ENCODE measurements at regions not wholly inside any gene's neighbourhood (a gene's known extent, or its start where the extent isn't known, plus 50 kb on each side); places are given as distances from the start of the nearest gene placed in this dataset.

- no peak for DNase-seq (ENCODE audit: low read depth, low spot score)
- H3K4me3 ChIP-seq (ENCODE audit: low read depth, low read length), result no peak overlapping the region
- in situ Hi-C loops (cut with HindIII; ENCODE audit: low sequenced_read_pairs), result no loop called here
- TF ChIP-seq, protein P1, sequence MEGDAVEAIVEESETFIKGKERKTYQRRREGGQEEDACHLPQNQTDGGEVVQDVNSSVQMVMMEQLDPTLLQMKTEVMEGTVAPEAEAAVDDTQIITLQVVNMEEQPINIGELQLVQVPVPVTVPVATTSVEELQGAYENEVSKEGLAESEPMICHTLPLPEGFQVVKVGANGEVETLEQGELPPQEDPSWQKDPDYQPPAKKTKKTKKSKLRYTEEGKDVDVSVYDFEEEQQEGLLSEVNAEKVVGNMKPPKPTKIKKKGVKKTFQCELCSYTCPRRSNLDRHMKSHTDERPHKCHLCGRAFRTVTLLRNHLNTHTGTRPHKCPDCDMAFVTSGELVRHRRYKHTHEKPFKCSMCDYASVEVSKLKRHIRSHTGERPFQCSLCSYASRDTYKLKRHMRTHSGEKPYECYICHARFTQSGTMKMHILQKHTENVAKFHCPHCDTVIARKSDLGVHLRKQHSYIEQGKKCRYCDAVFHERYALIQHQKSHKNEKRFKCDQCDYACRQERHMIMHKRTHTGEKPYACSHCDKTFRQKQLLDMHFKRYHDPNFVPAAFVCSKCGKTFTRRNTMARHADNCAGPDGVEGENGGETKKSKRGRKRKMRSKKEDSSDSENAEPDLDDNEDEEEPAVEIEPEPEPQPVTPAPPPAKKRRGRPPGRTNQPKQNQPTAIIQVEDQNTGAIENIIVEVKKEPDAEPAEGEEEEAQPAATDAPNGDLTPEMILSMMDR (IDR thresholded peaks at IDR 0.05; ENCODE audit: low read depth, low read length), result no peak
Observed at GRCh38 chr6:47360388-47360787, 50.7 kb upstream of the TNFRSF21 start.

- H3K4me3 ChIP-seq (ENCODE audit: low read depth, low read length), result no peak overlapping the region
- in situ Hi-C loops (cut with HindIII; ENCODE audit: low sequenced_read_pairs), result no loop called here
- TF ChIP-seq, protein P1 (IDR thresholded peaks at IDR 0.05; ENCODE audit: low read depth, low read length), result no peak
- no peak for DNase-seq (ENCODE audit: low read depth, low spot score)
Observed at GRCh38 chr6:47362857-47363461, 53.3 kb upstream of the TNFRSF21 start.

- no peak for DNase-seq (ENCODE audit: low read depth, low spot score)
- TF ChIP-seq, protein P1 (IDR thresholded peaks at IDR 0.05; ENCODE audit: low read depth, low read length), result no peak
- in situ Hi-C loops (cut with HindIII; ENCODE audit: low sequenced_read_pairs), result no loop called here
- H3K4me3 ChIP-seq (ENCODE audit: low read depth, low read length), result no peak overlapping the region
Observed at GRCh38 chr6:47363736-47364135, 54.0 kb upstream of the TNFRSF21 start.

- no peak for DNase-seq (ENCODE audit: low read depth, low spot score)
- in situ Hi-C loops (cut with HindIII; ENCODE audit: low sequenced_read_pairs), result no loop called here
- no peak overlapping the region for H3K4me3 ChIP-seq (ENCODE audit: low read depth, low read length)
- TF ChIP-seq, protein P1 (IDR thresholded peaks at IDR 0.05; ENCODE audit: low read depth, low read length), result no peak
Observed at GRCh38 chr6:47366335-47366890, 56.7 kb upstream of the TNFRSF21 start.

- H3K4me3 ChIP-seq (ENCODE audit: low read depth, low read length), result no peak overlapping the region
- in situ Hi-C loops (cut with HindIII; ENCODE audit: low sequenced_read_pairs), result no loop called here
- TF ChIP-seq, protein P1 (IDR thresholded peaks at IDR 0.05; ENCODE audit: low read depth, low read length), result no peak
- no peak for DNase-seq (ENCODE audit: low read depth, low spot score)
Observed at GRCh38 chr6:47371139-47371869, 61.6 kb upstream of the TNFRSF21 start.

DNA sequence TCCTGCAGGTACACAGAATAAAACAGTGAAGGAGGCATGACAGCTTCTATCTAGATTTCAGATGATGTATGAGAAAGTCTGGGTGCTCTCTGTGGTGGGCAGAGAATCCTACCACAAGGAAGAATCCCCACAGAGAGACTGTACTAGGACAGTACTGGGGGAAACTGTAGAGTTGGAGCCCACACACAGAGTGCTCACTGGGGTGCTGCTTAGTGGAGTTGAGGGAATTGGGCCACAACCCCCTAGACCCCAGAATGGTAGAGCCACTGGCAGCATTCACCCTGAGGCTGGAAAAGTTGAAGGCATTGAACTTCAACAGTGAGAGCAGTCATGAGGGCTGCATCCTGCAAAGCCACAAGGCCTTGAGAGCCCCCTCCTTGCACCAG lies 62.2 kb upstream of the TNFRSF21 start:
- in situ Hi-C loops (cut with HindIII; ENCODE audit: low sequenced_read_pairs), result no loop called here
- no peak for DNase-seq (ENCODE audit: low read depth, low spot score)
- TF ChIP-seq, protein P1 (IDR thresholded peaks at IDR 0.05; ENCODE audit: low read depth, low read length), result no peak
- H3K4me3 ChIP-seq (ENCODE audit: low read depth, low read length), result no peak overlapping the region
